HG02943 (cell line): ENCODE measurements at regions not wholly inside any gene's neighbourhood (a gene's known extent, or its start where the extent isn't known, plus 50 kb on each side); places are given as distances from the start of the nearest gene placed in this dataset.
"Not testable (repeated sequence)": the region's sequence is repeated elsewhere in the genome, so short reads cannot be mapped to it uniquely, and the experiment has no call there.

ENCODE experiments used
- ATAC-seq: cut with Tn5 transposase; IDR thresholded peaks from one replicate; pipeline ENCODE4 v1.9.1; 2021; ENCODE audit warnings: mild to moderate bottlenecking, low read depth, moderate library complexity; ENCODE audit not compliant: unreplicated experiment

DNA sequence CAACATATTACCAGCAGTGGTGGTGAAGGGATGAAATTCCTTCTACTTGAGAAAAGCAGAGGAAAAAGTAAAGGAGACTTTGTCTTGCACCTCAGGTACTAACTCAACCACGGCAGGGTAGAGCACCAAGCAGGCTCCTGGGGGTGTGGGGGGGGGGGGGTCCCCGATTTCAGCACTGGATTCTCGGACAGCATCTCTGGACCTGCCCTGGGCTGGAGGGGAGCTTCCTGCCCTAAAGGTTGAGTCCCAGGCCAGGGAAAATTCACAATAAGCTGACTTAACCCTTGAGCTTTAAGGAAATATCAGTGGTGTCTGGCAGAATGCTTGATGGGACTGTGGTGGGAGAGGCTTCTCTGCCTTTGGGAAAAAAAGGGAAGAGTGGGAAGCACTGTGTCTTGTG lies 233.2 kb upstream of the CXADR start:
- ATAC-seq, result no peak

DNA sequence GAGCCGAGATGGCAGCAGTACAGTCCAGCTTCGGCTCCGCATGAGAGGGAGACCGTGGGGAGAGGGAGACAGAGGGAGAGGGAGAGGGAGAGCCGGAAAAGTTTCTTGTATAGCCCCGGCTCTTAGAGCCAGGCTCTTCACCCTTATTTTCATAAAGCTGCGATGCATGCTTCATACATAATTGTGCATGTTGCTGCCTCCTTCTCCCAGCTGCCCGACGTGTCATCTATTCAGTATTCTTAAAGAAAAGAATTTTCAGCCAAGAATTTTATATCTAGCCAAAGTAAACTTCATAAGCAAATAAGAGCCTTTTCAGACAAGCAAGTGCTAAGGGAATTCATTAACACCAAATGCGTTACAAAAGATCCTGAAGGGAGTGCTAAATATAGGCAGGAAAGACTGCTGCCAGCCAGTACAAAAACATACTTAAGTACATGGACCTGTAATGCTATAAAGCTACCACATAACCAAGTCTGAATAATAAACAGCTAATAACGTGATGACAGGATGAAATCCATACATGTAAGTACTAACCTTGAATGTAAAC lies 219.8 kb upstream of the CXADR start:
- ATAC-seq, result not testable (repeated sequence)

DNA sequence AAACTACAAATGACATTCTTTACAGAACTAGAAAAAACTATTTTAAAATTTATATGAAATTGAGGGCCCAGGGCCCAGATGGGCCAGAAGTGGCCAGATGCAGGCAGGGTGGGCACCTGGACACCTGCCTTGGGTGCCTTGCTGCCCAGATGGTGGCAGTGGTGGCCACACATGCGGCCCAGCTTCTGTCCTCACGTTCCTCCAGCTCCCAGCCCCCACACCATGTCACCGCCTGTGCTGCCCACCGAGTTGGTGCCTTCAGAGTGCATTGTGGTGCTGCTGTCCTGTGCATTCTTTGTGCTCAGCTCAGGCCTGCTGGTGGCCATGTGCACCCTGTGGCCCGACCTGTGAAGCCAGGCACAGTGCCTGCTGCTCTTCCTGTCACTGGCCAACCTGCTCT lies 216.8 kb upstream of the CXADR start:
- ATAC-seq, result no peak

DNA sequence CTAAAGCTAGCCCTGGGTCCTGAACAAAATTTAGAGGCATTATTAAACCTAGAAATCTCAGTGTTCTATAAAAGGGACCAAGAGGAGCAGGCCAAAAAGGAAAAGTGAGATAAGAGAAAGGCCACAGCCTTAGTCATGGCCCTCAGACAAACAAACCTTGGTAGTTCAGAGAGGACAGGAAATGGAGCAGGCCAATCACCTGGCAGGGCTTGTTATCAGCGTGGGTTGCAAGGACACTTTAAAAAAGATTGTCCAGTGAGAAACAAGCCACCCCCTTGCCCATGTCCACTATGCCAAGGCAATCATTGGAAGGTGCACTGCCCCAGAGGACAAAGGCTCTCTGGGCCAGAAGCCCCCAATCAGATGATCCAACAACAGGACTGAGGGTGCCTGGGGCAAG lies 213.3 kb upstream of the CXADR start:
- ATAC-seq, result not testable (repeated sequence)

DNA sequence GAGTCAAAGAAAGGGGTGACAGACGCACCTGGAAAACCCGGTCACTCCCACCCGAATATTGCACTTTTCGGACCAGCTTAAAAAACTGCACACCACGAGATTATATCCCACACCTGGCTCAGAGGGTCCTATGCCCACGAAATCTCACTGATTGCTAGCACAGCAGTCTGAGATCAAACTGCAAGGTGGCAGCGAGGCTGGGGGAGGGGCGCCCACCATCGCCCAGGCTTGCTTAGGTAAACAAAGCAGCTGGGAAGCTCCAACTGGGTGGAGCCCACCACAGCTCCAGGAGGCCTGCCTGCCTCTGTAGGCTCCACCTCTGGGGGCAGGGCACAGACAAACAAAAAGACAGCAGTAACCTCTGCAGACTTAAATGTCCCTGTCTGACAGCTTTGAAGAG lies 185.1 kb upstream of the CXADR start:
- not testable (repeated sequence) for ATAC-seq

DNA sequence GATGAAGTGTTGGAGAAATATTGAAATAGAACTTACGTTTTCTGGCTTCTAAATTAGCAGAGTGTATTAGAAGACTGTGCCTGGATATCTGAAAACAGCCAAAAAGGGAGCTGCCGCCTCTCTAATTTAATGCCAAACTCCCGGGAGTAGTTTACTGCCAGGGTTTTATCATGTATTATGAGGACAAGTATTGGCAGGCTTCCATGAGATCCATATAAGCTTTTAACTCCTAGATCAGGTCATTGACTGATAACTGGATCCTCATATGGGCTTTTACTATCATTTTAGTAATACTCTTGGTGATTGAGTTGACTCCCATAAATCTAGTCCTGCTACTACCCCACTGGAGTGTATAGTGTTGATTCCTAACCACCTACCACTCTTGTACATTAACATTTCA lies 178.4 kb upstream of the CXADR start:
- ATAC-seq, result no peak

DNA sequence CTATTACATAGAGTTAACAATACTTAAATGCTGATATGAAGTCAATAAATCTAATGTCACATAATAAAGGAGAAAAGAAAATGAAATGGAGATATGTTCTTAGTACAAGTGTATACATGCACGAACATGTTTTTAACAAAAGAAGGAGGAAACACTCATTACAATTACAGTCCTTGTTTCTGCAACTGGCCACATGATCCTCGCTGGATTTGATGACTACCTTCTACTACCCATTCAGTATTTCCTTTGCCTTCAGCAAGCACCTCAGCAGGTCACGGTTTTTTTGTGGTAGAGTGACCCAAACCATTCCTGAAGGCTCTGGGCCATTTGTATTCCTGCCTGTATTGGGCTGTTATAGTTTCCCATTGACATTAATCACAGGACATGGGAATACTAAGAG lies 172.8 kb upstream of the CXADR start:
- ATAC-seq, result no peak

DNA sequence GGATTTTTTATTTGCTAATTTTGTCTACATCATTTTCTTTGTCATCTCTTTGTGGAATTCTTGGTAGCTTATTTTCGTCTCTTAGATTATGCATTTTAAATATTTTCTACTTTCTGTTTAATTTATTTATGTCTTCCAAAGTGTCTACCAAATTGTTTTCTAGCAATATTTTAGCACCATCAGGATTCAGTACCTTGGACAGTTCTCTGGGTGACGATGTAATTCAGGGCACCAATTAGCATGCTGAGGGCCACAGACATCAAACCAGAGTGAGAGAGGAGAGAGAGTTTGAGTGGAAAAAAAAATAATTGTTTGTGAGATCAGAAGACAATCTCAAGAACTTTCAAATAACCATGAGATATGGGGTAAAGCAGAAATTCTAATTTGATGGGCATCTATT lies 169.8 kb upstream of the CXADR start:
- ATAC-seq, result no peak

DNA sequence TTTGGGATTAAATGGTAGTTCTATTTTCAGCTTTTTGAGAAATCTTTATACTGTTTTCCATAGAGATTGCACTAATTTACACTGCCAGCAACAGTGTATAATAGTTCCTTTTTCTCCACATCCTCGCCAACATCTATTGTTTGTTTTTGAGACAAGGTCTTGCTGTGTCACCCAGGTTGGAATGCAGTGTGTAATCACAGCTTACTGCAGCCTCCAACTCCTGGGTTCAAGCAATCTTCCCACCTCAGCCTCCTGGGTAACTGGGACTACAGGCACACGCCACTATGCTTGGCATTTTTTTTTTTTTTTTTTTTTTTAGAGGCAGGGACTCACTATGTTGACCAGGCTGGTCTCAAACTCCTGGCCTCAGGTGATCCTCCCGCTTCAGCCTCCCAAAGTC lies 164.5 kb upstream of the CXADR start:
- ATAC-seq, result no peak

DNA sequence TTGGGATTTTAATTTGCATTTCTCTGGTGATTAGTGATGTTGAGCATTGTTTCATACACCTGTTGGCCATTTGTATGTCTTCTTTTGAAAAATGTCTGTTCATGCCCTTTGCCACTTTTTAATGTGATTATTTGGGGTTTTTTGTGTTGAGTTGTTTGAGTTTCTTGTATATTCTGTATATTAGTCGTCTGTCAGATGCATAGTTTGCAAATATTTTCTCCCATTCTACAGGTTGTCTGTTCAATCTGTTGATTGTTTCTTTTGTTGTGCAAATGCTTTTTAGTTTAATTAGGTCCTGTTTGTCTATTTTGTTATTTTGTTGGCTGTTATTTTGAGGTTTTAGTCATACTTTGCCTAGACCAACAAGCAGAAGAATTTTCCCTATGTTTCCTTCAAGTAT lies 164.0 kb upstream of the CXADR start:
- no peak for ATAC-seq

DNA sequence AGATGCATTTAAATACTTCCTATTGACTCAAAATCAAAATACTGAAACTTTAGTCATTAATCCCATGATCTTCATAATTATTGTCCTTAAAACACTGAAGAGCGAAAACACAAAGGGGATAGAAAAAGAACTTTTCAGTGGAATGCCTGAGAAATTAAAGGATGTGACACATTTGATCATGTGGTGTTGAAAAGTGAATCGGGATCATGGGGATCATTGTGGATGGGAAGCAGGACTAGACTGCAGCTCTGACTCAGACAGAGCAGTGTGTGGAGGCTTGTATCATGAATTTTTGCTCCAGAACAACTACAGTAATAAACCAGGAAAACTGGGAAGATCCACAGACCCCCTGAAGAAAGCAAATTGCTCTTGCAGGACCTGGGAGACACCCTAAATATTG lies 161.1 kb upstream of the CXADR start:
- ATAC-seq, result no peak

DNA sequence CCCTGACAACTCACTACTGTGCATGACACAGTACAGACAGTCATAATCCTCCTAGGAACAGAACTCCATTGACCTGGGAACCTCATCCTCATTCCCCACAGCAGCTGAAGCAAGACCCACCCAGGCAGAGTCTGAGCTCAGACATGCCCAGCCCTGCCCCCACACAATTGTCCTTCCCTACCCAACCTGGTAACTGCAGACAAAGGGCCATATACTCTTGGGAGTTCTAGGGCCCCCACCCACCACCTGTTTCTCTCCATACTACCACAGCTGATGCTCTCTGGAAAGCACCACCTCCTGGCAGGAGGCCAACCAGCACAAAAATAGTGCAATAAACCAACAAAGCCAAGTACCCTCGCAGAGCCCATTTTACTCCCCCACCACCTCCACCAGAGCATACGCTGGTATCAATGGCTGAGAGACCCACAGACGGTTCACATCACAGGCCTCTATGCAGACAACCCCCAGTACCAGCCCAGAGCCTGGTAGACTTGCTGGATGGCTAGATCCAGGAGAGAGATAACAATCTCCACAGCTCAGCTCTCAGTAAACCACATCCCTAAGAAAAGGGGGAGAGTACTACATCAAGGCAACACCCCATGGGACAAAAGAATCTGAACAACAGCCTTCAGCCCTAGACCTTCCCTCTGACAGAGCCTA lies 159.7 kb upstream of the CXADR start:
- ATAC-seq, result no peak

DNA sequence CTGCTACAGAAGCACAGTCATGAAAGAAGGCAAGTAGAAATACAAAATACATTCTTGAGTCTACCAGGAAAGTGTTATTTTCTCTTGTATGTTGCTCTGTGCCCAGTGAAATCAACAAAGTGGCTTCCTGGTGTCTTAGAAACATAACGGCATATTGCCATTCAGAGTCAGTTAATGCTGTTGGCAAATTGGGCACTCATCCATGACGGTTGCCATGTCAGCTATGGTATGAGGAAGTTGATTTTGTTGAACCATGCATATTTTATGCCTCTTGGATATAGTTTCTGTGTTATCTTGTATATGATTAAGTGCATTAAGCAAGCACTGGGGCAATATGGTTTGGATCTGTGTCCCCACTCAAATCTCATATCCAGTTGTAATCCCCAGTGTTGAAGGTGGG lies 153.1 kb upstream of the CXADR start:
- ATAC-seq, result no peak

DNA sequence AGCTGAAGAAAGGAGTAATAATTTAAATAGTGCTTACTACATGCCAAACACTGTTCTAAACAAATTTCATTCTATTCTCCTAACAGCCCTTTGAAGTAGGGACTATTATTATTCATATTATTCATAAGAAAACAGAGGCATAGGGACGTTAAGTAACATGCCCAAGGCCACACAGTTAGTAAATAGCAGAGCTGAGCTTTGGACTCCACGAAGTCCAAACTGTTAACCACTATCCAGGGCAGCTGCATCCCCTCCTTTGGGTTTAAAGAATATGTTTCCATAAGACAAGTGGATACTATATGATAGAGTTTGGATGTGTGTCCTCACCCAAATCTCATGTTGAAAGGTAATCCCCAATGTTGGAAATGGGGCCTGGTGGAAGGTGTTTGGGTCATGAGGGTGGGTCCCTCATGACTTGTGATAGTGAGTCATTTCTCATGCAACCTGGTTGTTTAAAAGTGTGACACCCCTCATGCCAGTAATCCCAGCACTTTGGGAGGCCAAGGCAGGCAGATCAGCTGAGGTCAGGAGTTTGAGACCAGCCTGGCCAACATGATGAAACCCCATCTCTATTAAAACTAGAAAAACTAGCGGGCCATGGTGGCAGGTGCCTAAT lies 144.0 kb upstream of the CXADR start:
- ATAC-seq, result no peak

DNA sequence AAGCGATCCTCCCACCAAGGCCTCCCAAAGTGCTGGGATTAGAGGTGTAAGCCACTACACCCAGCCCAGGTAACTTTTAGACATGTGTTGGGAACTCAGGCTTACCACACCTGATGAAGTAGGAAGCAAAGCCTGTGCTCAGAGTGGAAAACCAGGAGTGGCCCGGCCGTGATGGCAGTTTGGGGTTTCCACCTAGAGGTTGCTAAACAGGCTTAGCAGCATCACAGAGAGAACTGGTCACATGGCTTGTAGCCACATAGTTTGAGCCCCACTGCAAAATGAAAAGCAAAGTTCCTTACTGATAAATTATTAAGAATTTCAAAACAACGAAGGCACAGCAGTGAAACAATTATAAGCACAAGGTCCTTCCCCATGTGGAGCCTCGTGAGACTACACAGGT lies 142.6 kb upstream of the CXADR start:
- ATAC-seq, result no peak

DNA sequence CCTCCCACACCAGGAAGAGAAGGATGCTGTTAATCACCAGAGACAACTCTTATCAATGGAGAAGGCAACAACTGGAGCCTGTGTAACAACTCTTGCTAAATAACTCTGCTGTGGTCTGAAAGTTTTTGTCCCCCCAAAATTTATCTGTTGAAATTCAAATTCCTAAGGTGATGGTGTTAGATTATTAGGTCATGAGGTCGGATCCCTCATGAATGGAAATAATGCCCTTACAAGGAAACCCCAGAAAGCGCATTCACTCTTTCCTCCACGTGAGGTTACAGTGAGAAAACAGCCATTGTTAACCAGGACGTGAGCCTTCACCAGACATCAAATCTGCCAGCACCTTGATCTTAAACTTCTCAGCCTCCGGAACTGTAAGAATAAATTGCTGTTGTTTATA lies 141.9 kb upstream of the CXADR start:
- no peak for ATAC-seq

DNA sequence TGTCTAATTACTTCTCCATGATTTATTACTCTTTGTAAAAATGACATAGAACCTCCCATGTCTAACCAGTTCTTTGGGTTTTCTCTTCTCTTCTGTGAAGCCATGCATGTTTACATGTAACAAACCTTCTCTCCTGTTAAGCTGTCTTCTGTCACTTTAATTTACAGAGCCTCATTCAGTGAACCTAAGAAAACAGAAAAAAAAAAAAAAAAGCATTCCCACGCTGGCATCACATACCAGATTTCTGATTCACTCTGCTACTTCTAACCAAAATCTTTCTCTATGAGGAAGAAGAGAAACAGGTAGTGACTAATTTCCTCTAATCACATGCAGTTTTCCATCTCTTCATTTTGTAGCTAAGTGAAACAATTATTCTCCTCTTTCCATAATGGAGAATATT lies 141.4 kb upstream of the CXADR start:
- no peak for ATAC-seq

DNA sequence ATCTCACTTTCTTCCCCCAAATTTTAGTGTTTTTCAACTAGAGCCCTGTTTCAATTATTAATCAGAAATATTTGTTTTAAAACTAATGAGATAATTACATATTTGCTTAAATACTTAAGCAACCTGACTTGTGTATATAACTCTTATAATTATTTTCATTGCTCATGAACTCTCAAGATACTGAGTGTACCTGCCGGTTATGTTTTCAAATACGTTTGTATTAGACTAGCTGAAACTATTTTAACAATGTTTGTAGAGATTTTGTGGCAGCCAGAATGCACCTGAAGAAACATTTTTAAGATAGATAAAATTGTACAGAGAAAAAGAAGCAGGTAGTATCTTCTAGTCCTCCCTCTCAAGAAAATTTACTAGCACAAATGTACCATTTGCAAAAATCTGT lies 140.6 kb upstream of the CXADR start:
- no peak for ATAC-seq

DNA sequence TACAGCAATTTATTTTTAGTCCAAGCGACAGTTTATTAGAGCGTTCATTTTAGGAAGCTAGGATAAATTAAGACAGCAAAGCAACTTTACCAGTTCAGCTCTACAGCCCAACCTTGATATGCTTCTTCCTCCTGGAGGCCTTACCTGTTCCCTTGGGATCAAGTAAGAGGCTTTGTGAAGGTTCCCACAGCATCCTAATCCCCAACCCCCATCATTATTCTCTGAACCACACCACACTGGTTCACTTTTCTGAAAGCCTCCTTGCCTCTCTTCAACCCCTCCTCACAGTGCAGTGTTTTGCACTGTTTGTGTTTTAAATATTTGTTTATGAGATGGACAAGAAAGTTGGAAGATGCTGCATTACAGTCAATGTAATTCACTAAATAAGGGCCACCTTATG lies 126.3 kb upstream of the CXADR start:
- no peak for ATAC-seq

DNA sequence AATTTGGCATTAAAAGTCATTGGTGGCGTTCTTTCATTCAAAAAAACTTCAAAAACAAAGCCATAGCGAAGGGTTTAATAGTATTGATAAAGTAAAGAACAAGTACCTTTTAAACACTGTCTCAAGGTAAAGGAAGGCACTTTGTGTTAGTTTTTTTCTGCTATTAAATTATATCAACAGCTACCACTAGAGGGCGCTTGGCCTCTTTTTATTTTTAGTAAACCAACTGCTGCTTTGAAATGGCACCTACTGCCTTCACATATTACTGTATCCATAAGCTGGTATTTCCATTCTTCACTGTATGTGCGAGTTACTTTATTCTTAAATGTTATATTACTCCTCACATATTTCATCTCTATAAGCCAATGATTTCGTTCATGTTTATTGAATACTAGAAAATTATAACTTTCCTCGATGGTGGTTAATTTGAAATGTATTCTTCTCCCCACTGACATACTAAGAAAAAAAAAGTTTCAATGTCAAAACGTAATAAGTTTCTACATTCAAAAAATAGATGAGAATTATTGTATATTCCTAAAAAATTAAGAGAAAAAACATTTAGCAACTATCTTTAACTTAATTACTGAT lies 125.7 kb upstream of the CXADR start:
- no peak for ATAC-seq

DNA sequence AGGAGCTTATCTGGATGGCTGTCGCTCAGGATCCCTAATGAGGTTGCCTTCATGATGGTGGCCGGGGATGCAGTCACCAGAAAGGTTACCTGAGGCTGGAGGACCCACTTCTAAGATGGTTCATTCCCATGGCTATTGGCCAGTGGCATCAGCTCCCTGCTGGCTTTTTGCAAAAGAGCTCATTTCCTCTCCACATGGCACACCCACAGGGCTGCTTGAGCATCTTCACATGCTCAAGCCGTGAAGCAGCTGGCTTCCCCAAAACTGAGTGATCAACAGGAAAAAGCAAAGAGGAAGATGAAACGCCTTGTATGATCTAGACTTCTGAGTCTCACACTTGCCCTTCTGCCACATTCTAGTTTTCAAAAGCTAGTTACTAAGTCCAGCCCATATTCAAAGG lies 124.6 kb upstream of the CXADR start:
- ATAC-seq, result no peak

DNA sequence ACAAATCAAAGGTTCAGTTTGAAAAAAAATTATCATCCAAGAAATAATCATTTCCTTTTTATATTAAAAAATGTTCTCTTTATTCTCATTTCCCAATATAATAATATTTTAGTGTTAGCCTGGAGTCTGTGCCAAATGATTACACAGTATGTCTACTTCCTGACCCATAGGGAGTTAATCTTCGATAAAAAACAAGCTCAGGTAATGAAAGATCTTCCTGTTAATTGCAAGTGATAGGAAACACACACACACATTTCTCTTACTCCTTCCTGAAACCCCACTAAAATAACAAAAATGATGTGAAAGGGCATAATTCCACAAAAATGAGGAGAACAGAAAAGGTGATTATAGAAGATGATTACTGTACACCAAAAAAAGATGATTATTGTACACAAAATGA lies 123.5 kb upstream of the CXADR start:
- ATAC-seq, result no peak
